GM12892 (cell line): ENCODE measurements at regions not wholly inside any gene's neighbourhood (a gene's known extent, or its start where the extent isn't known, plus 50 kb on each side); places are given as distances from the start of the nearest gene placed in this dataset.

Experiments used
- DNase-seq: peaks from one replicate; pipeline ENCODE4 v3.0.0; 2011; ENCODE audit not compliant: insufficient read length
- FAIRE-seq: peaks from 2 replicates; lab custom pipeline; 2011; peaks lifted over from hg19 to GRCh38; lab: Jason Lieb, UNC
- POLR2A ChIP-seq: IDR thresholded peaks from 2 replicates; pipeline ENCODE4 v1.6.1; 2011; ENCODE audit warnings: low read depth, low read length, control low read depth
- POLR2AphosphoS5 ChIP-seq: IDR thresholded peaks from 2 replicates; pipeline ENCODE4 v1.6.1; 2011; ENCODE audit warnings: low read depth, low read length, control low read depth
- TAF1 ChIP-seq: IDR thresholded peaks from 2 replicates; pipeline ENCODE4 v1.6.1; 2011; ENCODE audit warnings: low read depth, mild to moderate bottlenecking, control low read depth, low read length, borderline replicate concordance

DNA sequence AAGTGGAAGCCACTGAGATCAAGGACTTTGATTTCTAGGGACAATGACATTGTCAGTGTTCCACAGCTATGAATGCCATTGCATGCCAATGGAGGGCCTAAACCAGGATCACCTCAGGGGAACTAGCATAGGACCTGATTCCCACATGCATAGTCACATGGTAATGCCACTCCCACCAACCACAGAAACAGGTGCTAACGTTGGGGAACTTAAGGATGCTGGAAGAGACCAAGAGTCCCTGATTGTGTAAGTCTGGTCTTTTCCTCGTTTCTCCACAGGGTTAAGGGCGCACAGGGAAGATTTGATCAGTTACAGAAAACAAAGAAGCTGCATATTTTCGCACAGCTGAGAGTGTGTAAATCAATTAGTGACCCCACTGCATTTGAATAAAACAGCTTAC is 59.4 kb upstream of the CD44 start:
- TF ChIP-seq TAF1 (no peak), POLR2A (no peak), POLR2AphosphoS5 (no peak)
- DNase-seq (no peak), FAIRE-seq (no peak)

- DNase-seq (peak; percentile 59), FAIRE-seq (peak; percentile 99)
- TF ChIP-seq POLR2A (no peak; the same call in 1 of the 2 replicates), POLR2AphosphoS5 (peak; percentile 83)
Measured at GRCh38 chr11:35082321-35083180, 56.4 kb upstream of the CD44 start.

GRCh38 chr11:35083181-35083430 is 55.9 kb upstream of the CD44 start:
- DNase-seq (no peak), FAIRE-seq (no peak)
- TF ChIP-seq POLR2AphosphoS5 (no peak; the same call in 1 of the 2 replicates), TAF1 (no peak), POLR2A (no peak; the same call in 1 of the 2 replicates)

- TF ChIP-seq POLR2A (peak; percentile 70), TAF1 (0 out of 2 replicates have a peak, but pooled peaks have one; percentile 17), POLR2AphosphoS5 (no peak; the same call in 1 of the 2 replicates)
- FAIRE-seq, result no peak
- no peak for DNase-seq
Measured at GRCh38 chr11:35083431-35084238, 55.3 kb upstream of the CD44 start.

GRCh38 chr11:35084817-35085440 is 54.0 kb upstream of the CD44 start:
- no peak for DNase-seq
- no peak for FAIRE-seq
- no peak for TF ChIP-seq POLR2AphosphoS5
- TF ChIP-seq POLR2A, result no peak

DNA sequence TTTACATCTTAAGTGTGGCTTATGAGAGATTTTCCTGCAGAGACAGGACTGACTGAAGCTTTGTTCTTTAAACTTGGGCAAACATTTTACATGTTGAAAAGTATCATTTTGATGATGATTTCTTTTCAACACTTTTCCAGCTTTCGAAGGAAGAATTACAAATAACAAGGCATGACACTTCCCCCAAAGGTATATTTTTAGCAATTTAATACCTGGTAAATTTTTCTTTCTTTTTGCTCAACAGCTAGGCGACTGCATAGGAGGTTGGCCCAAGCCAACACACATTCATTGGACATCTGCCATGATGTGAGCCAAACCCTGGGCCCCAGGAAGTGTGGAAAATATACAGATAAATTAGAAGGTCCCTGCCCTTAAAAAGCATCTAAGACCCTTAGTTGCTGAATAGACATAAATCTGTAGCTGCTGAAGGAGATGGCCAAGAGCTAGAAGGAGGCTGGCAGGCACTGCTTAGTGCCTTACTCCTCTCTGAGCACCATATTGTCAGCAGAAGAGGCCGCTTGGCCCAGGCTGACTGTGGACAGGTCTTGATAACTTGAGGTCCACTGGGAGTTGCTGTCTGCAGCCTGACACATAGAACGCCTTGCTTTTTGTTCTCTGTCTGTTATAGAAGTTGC is 53.3 kb upstream of the CD44 start:
- FAIRE-seq (no peak), DNase-seq (no peak)
- TF ChIP-seq POLR2AphosphoS5 (no peak), TAF1 (no peak), POLR2A (no peak)

DNA sequence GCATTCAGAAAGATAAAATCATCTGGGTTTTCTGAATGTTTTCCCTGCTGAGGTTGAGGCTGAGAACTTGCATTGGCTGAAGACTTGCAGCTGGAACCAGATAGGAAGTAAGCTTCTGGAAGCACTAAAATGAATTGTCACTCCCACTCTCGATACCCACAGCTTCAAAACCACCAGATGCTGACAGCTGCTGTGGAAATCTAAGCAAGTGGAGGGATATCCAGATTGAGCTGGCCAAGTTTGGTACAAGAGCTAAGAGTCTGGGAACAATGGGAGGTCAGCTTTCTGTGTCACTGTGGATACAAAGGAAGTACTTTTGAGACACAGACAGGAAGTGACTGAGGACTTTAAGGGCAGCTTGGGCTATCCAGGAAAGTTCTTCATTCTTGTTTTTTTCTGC is 51.3 kb upstream of the CD44 start:
- TF ChIP-seq POLR2A (no peak), POLR2AphosphoS5 (no peak), TAF1 (no peak)
- DNase-seq (no peak), FAIRE-seq (peak; percentile 92)

DNA sequence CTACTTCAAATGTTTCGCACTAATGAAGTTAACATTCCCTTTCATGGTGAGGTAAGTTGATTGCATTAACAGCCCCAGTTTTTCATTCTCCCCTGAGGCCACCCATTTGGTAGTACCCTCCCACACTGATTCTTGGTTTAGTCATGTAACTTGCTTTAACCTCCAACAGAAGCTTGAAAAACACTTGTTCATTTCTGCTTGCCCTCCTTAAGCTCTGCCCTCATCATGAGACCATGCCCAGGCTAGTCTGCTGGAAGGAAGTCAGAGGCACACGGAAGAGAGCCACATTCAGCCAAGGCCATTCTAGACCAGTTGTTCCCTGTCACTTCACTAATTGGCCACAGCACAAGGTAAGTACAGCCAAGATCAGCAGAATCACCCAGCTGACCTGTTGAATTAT is 50.7 kb upstream of the CD44 start:
- TF ChIP-seq POLR2AphosphoS5 (0 out of 2 replicates have a peak, but pooled peaks have one; percentile 10), POLR2A (no peak)
- DNase-seq (no peak), FAIRE-seq (no peak)

DNA sequence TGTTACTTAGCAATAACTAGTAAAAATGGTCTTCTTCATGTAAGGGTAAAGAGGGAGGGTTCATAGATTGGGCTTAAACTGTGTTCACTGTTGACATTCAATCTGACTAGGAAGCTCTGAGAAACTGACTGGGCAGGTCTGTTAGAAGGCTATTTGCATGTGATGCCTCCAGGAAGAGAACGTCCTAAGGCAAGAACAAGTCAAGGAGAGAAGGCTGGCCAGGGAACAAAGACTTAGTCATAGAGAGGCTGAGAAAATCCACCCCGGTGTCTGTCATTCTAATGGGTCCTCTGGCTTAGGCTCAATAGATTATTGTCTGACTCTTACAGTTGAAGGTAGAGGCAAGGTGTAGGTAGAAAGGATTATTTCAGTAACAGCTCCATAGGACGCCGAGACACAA is 50.3 kb upstream of the CD44 start:
- DNase-seq (no peak), FAIRE-seq (peak; percentile 83)
- TF ChIP-seq POLR2A, result no peak
- no peak for TF ChIP-seq POLR2AphosphoS5
- TF ChIP-seq TAF1, result no peak
